Panc1 (cell line): ENCODE measurements at regions not wholly inside any gene's neighbourhood (a gene's known extent, or its start where the extent isn't known, plus 50 kb on each side); places are given as distances from the start of the nearest gene placed in this dataset.

Experiments used
- ATAC-seq: fragments of 200-7000 bp; cut with Tn5 transposase; 2 replicates; pipeline ENCODE4 v1.9.1; 2020; ENCODE audit warnings: mild to moderate bottlenecking, moderate library complexity
- BruUV-seq: library from RNA; stranded (reverse); fragments of 400-500 nt; replicated peaks from 2 replicates; lab custom pipeline; 2021; lab: Mats Ljungman, UMichigan
- CTCF ChIA-PET: fragments of 300-600 bp; sonication (Branson Sonifier 250); formaldehyde crosslinking; loops from one replicate; lab custom pipeline; 2022; ENCODE audit warnings: antibody characterized with exemption; lab: Charles Lee
- POLR2A ChIA-PET: fragments of 300-600 bp; sonication (Branson Sonifier 250); formaldehyde crosslinking; loops from one replicate; lab custom pipeline; 2022; ENCODE audit warnings: antibody characterized with exemption; lab: Charles Lee
- DNase-seq: peaks from one replicate; pipeline ENCODE4 v3.0.0-alpha.2; 2010; ENCODE audit warnings: low read depth, low spot score
- H3K27ac ChIP-seq: 2 replicates; pipeline ENCODE4 v1.5.1; 2011; ENCODE audit warnings: mild to moderate bottlenecking, low read length, inconsistent platforms
- H3K27me3 ChIP-seq: fragments of 200-500 bp; sonication (Bioruptor generic); 2 replicates; pipeline ENCODE4 v1.6.0; 2014; ENCODE audit warnings: low read length, inconsistent platforms; ENCODE audit not compliant: control insufficient read depth, insufficient read depth
- H3K36me3 ChIP-seq: fragments of 200-500 bp; sonication (Bioruptor generic); 2 replicates; pipeline ENCODE4 v1.5.1; 2014; ENCODE audit warnings: inconsistent platforms, mild to moderate bottlenecking, low read length, moderate library complexity; ENCODE audit not compliant: control insufficient read depth, insufficient read depth
- H3K4me1 ChIP-seq: 2 replicates; pipeline ENCODE4 v1.5.1; 2011; ENCODE audit warnings: inconsistent platforms, mild to moderate bottlenecking, low read length, moderate library complexity; ENCODE audit not compliant: control insufficient read depth, insufficient read depth
- H3K4me3 ChIP-seq, 2 experiments: 2 replicates each; pipeline ENCODE4 v1.5.1; 2011 to 2012; ENCODE audit warnings: low read depth in 2 of 2, low read length in 2 of 2, mild to moderate bottlenecking in 2 of 2, inconsistent platforms in 1 of 2, moderate library complexity in 1 of 2
- H3K9me3 ChIP-seq: fragments of 200-500 bp; sonication (Bioruptor generic); 2 replicates; pipeline ENCODE4 v1.5.1; 2014; ENCODE audit warnings: low read depth, mild to moderate bottlenecking, inconsistent platforms, low read length, moderate library complexity; ENCODE audit not compliant: control insufficient read depth, insufficient read depth
- CTCF ChIP-seq: fragments of 450-650 bp; IDR thresholded peaks from 2 replicates; pipeline ENCODE4 v1.5.1; 2017; ENCODE audit warnings: mild to moderate bottlenecking
- POLR2AphosphoS5 ChIP-seq: IDR thresholded peaks from 2 replicates; pipeline ENCODE4 v1.6.1; 2012; ENCODE audit warnings: mild to moderate bottlenecking, low read depth, low read length, moderate library complexity
- REST ChIP-seq, 2 experiments: IDR thresholded peaks; 2 replicates each; pipeline ENCODE4 v1.6.1; 2011 to 2012; ENCODE audit warnings: low read depth in 2 of 2, control low read depth in 1 of 2, low read length in 1 of 2, mild to moderate bottlenecking in 1 of 2, moderate library complexity in 1 of 2; ENCODE audit not compliant: insufficient read depth in 1 of 2
- SIN3A ChIP-seq: IDR thresholded peaks from 2 replicates; pipeline ENCODE4 v1.6.1; 2012; ENCODE audit warnings: low read depth, mild to moderate bottlenecking, low read length, moderate library complexity, borderline replicate concordance; ENCODE audit not compliant: insufficient read depth
- TCF7L2 ChIP-seq: IDR thresholded peaks from 2 replicates; pipeline ENCODE4 v1.6.1; 2011; ENCODE audit warnings: mild to moderate bottlenecking, low read depth, low read length, inconsistent platforms
- in situ Hi-C: cut with HindIII; loops from 2 replicates; pipeline ENCODE4 v1.10.0; 2016; ENCODE audit warnings: low sequenced_read_pairs, low pct_unique_long_range_greater_than_20kb
- intact Hi-C: fragments of 100-400 bp; cut with micrococcal nuclease; formaldehyde crosslinking; loops from one replicate; pipeline ENCODE4 v1.10.0; 2022; ENCODE audit not compliant: unreplicated experiment

- TF ChIP-seq REST (IDR thresholded peaks at IDR 0.05; ENCODE audit: insufficient read depth in 1 of 2, low read depth in 2 of 2, low read length in 1 of 2) = no peak
- TF ChIP-seq TCF7L2 = no peak
- no peak for TF ChIP-seq POLR2AphosphoS5
- no peak for TF ChIP-seq CTCF
- TF ChIP-seq SIN3A = no peak
- H3K9me3 ChIP-seq = peaks cover 13% of the 10 kb centered on the region; the same call in 1 of the 2 replicates
- H3K27ac ChIP-seq = no peak overlapping the region
- H3K4me3 ChIP-seq = no peak overlapping the region
- H3K27me3 ChIP-seq = no peaks in the 10 kb centered on the region
- H3K4me1 ChIP-seq = no peaks in the 10 kb centered on the region
- in situ Hi-C loops (no loop called here), intact Hi-C loops (no loop called here)
- ChIA-PET CTCF (interaction anchor here (0.7 kb wide), 1 partner anchor 181 kb away, joined by 6 read pairs; no protein-coding TSS in a partner anchor), POLR2A (no interaction called here)
- BruUV-seq = no TSS peak
- no peak for DNase-seq
- no peak for ATAC-seq
- no peaks in the 10 kb centered on the region for H3K36me3 ChIP-seq
Observed at GRCh38 chr2:196503398-196503797, 136.1 kb upstream of the CCDC150 start.

- Histone ChIP-seq H3K27me3 (no peaks in the 10 kb centered on the region), H3K36me3 (no peaks in the 10 kb centered on the region), H3K9me3 (peaks cover 2% of the 10 kb centered on the region; the same call in 1 of the 2 replicates), H3K4me1 (no peaks in the 10 kb centered on the region), H3K4me3 (no peak overlapping the region), H3K27ac (no peak overlapping the region)
- ChIA-PET CTCF (no interaction called here), POLR2A (no interaction called here)
- DNase-seq = no peak
- BruUV-seq = no TSS peak
- TF ChIP-seq SIN3A = no peak
- no peak for TF ChIP-seq POLR2AphosphoS5
- TF ChIP-seq CTCF = no peak
- TF ChIP-seq TCF7L2 = no peak
- no peak for TF ChIP-seq REST (IDR thresholded peaks at IDR 0.05; ENCODE audit: insufficient read depth in 1 of 2, low read depth in 2 of 2, low read length in 1 of 2)
- in situ Hi-C loops = no loop called here
- intact Hi-C loops = no loop called here
- ATAC-seq = no peak
Observed at GRCh38 chr2:196504788-196505187, 134.7 kb upstream of the CCDC150 start.
